ENCODE measurements at regions not wholly inside any gene's neighbourhood (a gene's known extent, or its start where the extent isn't known, plus 50 kb on each side); places are given as distances from the start of the nearest gene placed in this dataset.

- TF ChIP-seq CTCF (conservative IDR thresholded peaks at IDR 0.05 in 1 of 2, IDR thresholded peaks at IDR 0.05 in 1 of 2; ENCODE audit: low read depth in 1 of 2, low read length in 2 of 2) = no peak
- no peak for TF ChIP-seq EZH2 (IDR thresholded peaks at IDR 0.05; ENCODE audit: low read length, missing control alignments)
Measured at GRCh38 chr15:89023311-89023961, 64.8 kb upstream of the ABHD2 start.
